ENCODE measurements at regions not wholly inside any gene's neighbourhood (a gene's known extent, or its start where the extent isn't known, plus 50 kb on each side); places are given as distances from the start of the nearest gene placed in this dataset.

GRCh38 chr13:50104493-50104892, 89.2 kb downstream of the KCNRG start:
- no peak for DNase-seq (ENCODE audit: low spot score)

- no peak for DNase-seq (ENCODE audit: low spot score)
Observed at GRCh38 chr13:50106559-50106958, 91.3 kb downstream of the KCNRG start.

DNA sequence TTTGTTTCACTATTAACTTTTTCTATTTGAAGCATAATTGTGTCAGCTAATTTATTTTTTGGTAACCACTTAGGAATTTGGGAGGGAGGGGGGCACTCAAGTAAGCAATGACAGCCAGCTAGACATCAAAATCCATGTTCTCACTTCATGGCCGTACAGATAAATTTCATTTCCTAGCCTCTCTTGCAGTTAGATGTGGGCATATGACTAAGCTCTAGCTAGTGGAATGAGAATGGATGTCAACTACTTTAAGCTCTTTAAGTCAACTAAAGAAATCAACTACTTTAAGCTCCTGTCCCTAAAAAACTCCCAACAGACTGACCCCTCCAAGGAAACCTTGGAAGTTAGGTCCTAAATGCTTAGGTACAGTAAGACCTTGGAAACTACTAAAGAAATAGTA, 92.0 kb downstream of the KCNRG start:
- no peak for DNase-seq (ENCODE audit: low spot score)

GRCh38 chr13:50114961-50115360, 99.7 kb downstream of the KCNRG start:
- DNase-seq (ENCODE audit: low spot score) = no peak

GRCh38 chr13:50115695-50116094, 100.5 kb downstream of the KCNRG start:
- no peak for DNase-seq (ENCODE audit: low spot score)

DNA sequence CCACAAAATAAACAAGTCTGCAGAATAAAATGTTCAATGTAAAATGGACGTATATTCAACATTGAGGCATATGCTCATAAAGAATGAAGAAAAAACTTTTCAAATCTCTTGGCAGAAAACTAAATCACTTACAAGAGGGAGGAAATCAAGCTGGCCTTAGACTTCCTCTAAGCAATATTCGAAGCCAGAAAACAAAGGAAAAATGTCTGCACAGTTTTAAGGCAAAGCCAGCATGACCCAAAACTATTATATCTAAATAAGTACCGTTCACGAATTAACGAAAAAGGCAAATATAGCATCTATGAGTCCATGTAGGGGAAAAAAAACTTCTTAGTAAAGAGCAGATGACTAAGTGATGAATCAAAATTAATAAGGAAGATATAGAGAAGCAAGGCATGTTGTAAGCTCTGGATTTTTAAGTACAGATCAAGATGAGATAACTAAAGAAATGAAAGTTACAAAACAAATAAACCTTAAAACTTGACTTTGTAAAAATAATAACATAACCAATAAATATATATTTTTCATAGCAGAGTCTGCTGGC, 101.3 kb downstream of the KCNRG start:
- no peak for DNase-seq (ENCODE audit: low spot score)

- no peak for DNase-seq (ENCODE audit: low spot score)
Observed at GRCh38 chr13:50119591-50119990, 104.3 kb downstream of the KCNRG start.

GRCh38 chr13:50122455-50122854, 107.2 kb downstream of the KCNRG start:
- DNase-seq (ENCODE audit: low spot score) = no peak

- DNase-seq (ENCODE audit: low spot score) = no peak
Observed at GRCh38 chr13:50123002-50123401, 107.8 kb downstream of the KCNRG start.

DNA sequence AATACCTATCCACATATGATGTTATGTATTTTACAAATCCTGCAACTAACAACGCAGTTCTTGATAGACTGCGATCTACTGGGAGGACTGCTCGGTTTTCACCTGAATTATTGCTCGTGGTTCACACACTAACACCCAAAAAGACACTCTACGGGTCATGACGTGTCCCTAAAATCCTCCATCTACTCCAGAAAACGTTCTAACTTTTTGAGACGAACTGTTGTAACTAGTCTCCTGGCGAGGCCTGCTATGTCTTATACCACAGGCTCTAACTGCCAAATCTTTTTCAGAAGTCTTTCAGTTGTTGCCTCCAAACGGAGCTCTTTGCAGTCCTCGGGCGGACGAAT, 108.2 kb downstream of the KCNRG start:
- no peak for DNase-seq (ENCODE audit: low spot score)

DNA sequence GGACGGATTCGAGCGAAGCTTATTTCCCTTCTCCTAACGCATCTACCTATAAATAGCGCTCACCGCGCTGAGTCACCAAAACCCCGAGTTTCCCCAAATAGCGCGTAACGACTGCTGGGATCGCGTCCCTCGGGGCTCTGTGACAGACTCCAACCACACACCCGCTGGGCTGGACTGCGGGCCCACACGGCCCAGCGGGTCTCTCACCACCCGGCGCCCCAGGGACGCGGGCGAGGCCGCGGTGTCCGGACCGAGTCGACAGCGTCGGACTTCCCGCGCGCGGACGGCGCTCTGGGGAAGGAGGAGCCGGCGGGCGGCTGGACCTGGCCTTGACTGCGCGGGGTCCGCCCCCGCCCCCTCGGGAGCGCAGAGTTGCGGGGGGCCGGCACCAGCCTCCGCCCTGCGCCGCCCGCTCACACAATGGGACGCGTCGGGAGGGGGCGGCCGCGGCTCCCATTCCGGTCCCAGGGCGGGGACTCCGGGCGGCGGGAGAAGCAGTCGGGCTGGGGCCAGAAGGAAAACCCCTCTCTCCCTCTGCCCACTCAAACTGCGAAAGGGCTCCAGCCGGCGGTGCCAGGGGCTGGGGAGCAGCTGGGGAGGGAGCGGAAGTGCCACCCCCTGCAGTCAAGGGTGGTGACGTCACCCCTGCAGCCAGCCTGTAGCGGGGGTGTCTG, 108.8 kb downstream of the KCNRG start:
- peak; percentile 88 for DNase-seq (ENCODE audit: low spot score)

DNA sequence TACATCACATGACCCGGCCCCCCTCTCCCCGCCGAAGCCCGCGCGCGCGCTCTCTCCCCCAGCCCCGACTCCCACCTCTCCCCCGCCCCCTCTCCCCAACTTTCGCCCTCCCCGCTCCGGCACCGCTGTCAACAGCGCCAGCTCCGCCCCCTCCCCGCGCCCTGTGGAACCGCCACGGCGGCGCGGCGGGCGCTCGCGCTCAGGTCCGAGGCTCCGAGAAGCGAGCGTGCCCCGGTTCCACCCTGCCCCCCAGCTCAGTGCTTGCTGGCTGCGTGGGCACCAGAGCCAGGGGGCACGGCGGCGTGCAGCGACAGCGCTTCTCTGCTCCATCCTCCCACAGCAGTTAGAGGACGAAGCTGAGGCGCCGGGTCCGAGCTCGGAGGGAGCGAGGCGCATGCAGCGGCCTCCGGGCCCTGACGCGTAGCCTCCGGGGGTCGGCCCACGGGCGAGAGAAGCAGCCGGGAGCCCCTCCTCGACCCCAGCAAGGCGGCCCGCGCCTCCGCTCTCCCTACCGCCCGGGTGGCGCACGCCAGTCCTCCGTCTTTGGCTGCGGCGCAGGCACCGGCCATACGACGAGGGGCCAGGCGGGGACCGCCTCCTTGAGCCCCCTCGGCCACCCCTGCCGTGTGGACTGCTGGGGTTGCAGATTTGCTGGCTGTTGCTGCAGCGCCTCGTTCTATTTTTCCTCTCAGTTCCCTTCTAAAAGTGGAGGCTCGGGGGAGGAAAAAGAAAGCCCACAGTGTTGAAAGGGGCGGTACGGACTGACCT, 109.5 kb downstream of the KCNRG start:
- no peak for DNase-seq (ENCODE audit: low spot score)

- DNase-seq (ENCODE audit: low spot score) = no peak
Observed at GRCh38 chr13:50125304-50125553, 110.0 kb downstream of the KCNRG start.

DNA sequence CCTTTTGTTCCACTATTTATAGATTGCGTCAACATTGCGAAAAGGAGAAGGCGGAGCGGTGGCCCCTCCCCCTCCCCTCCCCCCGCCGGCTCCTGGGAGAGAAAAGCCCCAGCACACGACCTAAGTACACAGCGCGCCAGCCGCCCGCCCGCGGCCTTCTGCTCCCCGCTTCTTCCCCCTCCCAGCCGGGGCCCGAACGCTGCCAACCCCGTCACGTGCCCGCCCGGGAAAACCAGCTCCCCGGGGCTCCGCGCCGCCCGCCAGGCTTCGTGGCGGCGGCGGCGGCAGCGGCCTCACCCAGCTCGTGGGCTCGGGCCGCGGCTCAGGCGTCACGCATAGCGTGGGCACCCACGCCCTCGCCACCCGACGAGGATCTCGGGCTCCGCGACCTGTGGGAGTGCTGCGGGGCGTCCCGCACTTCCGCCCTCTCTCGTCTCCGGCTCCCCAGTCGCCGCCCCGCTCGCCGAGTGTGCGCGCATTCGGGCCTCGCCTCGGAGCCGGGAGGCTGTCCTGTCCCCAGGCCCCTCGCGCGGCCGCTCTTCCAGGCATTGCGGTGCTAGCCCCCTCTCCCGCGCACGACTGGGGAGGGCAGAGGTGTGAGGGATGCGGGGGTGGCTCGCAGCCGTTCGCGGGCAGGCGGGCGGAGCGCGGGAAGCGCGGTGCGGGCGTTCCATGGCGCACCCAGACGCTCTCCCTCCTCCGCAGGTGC, 110.5 kb downstream of the KCNRG start:
- DNase-seq (ENCODE audit: low spot score) = peak; percentile 65

DNA sequence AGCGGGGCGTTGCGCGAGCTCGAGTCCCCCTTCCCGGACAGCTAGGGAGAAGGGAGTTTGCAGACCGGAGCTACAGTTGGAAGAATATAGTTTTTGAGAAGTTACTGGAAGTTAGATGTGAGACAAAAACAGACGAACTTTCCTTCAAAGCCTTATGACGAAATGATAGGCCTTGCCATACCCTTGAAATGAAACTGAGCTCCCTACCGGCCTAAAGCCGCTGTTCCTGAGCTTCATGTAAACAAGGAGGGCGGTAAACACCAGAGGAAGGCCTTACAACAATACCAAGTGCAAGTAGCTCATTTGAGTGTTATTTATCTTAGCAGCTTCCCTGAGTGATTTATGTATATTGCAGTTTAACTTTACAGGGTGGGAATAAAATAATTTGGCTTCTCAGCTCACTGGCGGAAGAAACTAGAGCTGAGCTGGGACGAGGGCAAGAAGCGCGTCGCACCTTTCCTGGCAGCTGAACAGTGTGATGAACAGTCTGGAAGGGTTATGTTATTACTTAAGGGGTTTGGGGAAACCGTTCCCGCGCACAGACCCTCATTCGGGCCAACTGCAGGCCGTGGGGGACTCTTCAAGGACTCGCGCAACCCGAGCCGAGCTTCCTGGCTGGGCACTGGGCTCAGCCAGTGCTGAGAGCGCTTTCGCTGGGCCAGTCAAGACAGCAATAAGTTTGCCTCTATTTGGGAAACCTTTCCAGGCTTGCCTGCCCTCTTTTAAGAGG, 111.2 kb downstream of the KCNRG start:
- DNase-seq (ENCODE audit: low spot score) = no peak

DNA sequence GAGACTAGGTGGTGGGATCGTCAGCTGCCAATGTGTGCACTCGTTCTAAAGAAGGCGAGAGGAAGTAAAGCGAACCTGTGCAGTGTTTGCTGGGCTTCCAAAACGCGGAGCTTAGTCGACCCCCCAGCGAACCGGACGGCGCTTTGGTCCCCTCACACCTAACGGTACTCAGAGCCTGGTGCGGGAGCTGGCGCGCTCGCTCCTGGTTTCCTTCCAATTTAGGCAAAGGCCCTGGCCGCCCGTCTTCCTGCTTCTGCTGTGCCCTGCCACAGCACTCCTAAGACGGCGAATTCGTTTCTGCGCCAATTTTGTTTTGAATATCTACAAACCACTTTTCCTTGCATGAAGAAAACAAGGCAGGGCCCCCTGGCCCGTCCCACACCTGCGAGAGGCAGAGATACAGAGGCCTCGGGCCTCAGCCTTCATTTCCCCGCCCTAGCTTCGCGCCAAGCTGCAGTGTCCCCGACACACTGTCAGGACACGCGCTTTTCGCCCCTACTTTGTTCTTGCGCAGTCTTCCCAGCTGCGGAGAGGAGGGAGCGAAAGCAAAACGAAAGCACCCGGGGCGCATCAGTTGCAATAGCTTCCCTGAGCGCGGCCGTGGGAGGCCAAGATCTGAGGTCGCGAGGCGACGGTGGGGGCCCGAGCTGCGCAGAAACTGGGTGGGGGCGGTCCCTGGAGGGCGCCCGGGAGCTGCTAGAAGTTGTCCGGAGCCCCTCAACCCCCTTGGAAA, 111.9 kb downstream of the KCNRG start:
- DNase-seq (ENCODE audit: low spot score) = peak; percentile 15

GRCh38 chr13:50127726-50128291, 112.6 kb downstream of the KCNRG start:
- DNase-seq (ENCODE audit: low spot score) = no peak

- peak; percentile 65 for DNase-seq (ENCODE audit: low spot score)
Observed at GRCh38 chr13:50128428-50128931, 113.2 kb downstream of the KCNRG start.

DNA sequence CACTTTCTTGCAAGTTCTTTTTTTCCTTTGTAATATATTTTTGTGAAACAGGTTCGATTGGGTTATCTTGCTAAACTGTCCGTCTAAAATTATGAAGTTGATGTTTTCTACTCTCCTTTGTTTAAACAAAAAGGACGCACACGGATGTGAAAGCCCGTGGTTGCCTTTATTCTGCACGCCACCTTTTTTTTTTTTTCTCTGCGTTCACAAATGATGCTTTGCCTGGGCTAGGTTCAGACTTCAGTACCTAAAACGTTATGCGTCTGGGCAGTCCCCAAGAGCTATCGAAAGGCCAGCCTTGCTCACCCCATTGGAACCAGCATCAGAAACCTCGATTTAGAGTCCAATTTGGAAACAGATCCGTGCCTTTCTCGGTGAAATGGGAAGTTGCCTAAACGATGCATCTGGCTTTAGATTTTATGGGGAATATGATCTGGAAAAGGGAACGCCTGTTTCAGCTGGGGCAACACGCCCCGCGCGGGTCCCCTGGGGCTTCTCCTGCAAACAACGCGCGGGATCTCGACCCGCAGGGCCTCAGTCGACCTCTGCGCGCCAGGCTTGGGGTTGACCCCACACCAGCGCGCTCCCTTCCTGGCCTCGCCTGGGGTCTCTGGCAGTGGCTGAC, 113.9 kb downstream of the KCNRG start:
- DNase-seq (ENCODE audit: low spot score) = peak; percentile 19

DNA sequence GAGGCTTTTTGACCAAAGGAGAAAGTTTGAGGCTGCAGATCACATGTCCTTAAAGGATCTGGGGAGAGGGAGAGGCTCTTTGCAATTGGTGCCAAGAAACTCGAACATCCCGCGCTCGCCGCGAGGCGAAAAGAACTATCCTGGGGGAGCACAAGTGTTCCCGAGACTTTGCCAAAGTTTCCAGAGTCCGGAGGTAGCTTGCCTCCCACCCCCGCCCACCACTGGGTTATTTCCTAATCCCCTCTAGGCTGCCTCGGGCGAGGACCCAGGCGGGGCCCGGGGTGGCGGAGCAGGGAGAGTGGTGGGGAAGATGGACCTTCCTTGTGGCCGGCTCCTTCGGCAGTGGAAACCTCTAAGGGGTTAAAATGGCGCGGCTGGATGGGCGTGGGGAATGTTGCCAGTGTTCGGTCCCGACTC, 114.5 kb downstream of the KCNRG start:
- DNase-seq (ENCODE audit: low spot score) = no peak
